Keratinocyte (primary cell): ENCODE measurements at regions not wholly inside any gene's neighbourhood (a gene's known extent, or its start where the extent isn't known, plus 50 kb on each side); places are given as distances from the start of the nearest gene placed in this dataset.

Experiments used
- DNase-seq: peaks from one replicate; pipeline ENCODE4 v3.0.0-alpha.2; 2011; ENCODE audit warnings: low read depth, missing footprints, low spot score
- FAIRE-seq: peaks from 2 replicates; lab custom pipeline; 2011; peaks lifted over from hg19 to GRCh38; lab: Jason Lieb, UNC
- H2AFZ ChIP-seq: 2 replicates; pipeline ENCODE4 v1.6.0; 2012; ENCODE audit warnings: low read length, control low read depth, inconsistent platforms; ENCODE audit not compliant: control insufficient read depth
- H3K27ac ChIP-seq: 2 replicates; pipeline ENCODE4 v1.5.1; 2011; ENCODE audit warnings: low read length; ENCODE audit not compliant: control insufficient read depth, insufficient read depth
- H3K27me3 ChIP-seq: 3 replicates; pipeline ENCODE4 v1.6.0; 2011; ENCODE audit warnings: low read length; ENCODE audit not compliant: control insufficient read depth, insufficient read depth; ENCODE audit errors: extremely low read depth
- H3K36me3 ChIP-seq, 2 experiments: 2 replicates in 1 of 2; 3 replicates in 1 of 2; pipeline ENCODE4 v1.5.1; 2011; ENCODE audit warnings: low read length in 2 of 2, mild to moderate bottlenecking in 1 of 2; ENCODE audit not compliant: control insufficient read depth in 2 of 2, insufficient read depth in 2 of 2; ENCODE audit errors: extremely low read depth in 1 of 2
- H3K4me1 ChIP-seq: 3 replicates; pipeline ENCODE4 v1.5.1; 2011; ENCODE audit warnings: low read length; ENCODE audit not compliant: control insufficient read depth, insufficient read depth; ENCODE audit errors: extremely low read depth
- H3K4me2 ChIP-seq: 3 replicates; pipeline ENCODE4 v1.6.0; 2011; ENCODE audit warnings: low read depth, low read length; ENCODE audit not compliant: control insufficient read depth, insufficient read depth; ENCODE audit errors: extremely low read depth
- H3K4me3 ChIP-seq, 3 experiments: fragments of 200-600 bp in 1 of 3; sonication (generic) in 1 of 3; 2 replicates in 2 of 3; 3 replicates in 1 of 3; pipeline ENCODE4 v1.5.1; 2011 to 2016; ENCODE audit warnings: low read length in 3 of 3, mild to moderate bottlenecking in 3 of 3, control low read depth in 2 of 3, inconsistent platforms in 1 of 3, low read depth in 1 of 3, mixed read lengths in 1 of 3, mixed run types in 1 of 3, moderate library complexity in 1 of 3; ENCODE audit not compliant: control insufficient read depth in 2 of 3, insufficient read depth in 2 of 3; ENCODE audit errors: extremely low read depth in 1 of 3
- H3K79me2 ChIP-seq: 2 replicates; pipeline ENCODE4 v1.6.0; 2012; ENCODE audit warnings: low read length; ENCODE audit not compliant: control insufficient read depth, insufficient read depth
- H3K9ac ChIP-seq: 3 replicates; pipeline ENCODE4 v1.6.0; 2011; ENCODE audit warnings: low read length; ENCODE audit not compliant: control insufficient read depth, insufficient read depth; ENCODE audit errors: extremely low read depth
- H3K9me1 ChIP-seq: 3 replicates; pipeline ENCODE4 v1.6.0; 2011; ENCODE audit warnings: low read length; ENCODE audit not compliant: control insufficient read depth, insufficient read depth; ENCODE audit errors: extremely low read depth
- H3K9me3 ChIP-seq: 2 replicates; pipeline ENCODE4 v1.5.1; 2012; ENCODE audit warnings: low read depth, low read length; ENCODE audit not compliant: control insufficient read depth
- H4K20me1 ChIP-seq: 3 replicates; pipeline ENCODE4 v1.6.0; 2011; ENCODE audit warnings: low read length; ENCODE audit not compliant: control insufficient read depth, insufficient read depth; ENCODE audit errors: extremely low read depth
- CTCF ChIP-seq, 3 experiments: IDR thresholded peaks in 1 of 3; conservative IDR thresholded peaks in 1 of 3; optimal IDR thresholded peaks in 1 of 3; 2 replicates in 2 of 3; 3 replicates in 1 of 3; pipeline versions ENCODE3 to v1.5.1; 2011; ENCODE audit warnings: low read length in 3 of 3, mild to moderate bottlenecking in 3 of 3, moderate library complexity in 2 of 3, control low read depth in 1 of 3, inconsistent platforms in 1 of 3; ENCODE audit not compliant: insufficient read depth in 2 of 3; ENCODE audit errors: extremely low read depth in 1 of 3
- EZH2 ChIP-seq: IDR thresholded peaks from one replicate; pipeline ENCODE4 v1.6.1; 2012; ENCODE audit warnings: inconsistent platforms, mild to moderate bottlenecking, low read length, moderate library complexity
- dilution Hi-C: fragments of 300-500 bp; cut with MboI; formaldehyde crosslinking; loops from one replicate; pipeline ENCODE4 v1.7.0; 2020; ENCODE audit warnings: low sequenced_read_pairs; ENCODE audit not compliant: extremely low pct_ligation_motif_present

GRCh38 chr2:228654707-228655106 is 473.2 kb upstream of the SPHKAP start:
- no peak for FAIRE-seq
- Histone ChIP-seq H3K9me1 (no peaks in the 10 kb centered on the region), H4K20me1 (no peaks in the 10 kb centered on the region), H3K36me3 (no peaks in the 10 kb centered on the region), H3K9ac (no peak overlapping the region), H3K79me2 (no peaks in the 10 kb centered on the region), H3K9me3 (no peaks in the 10 kb centered on the region), H3K4me1 (no peaks in the 10 kb centered on the region), H3K4me3 (no peak overlapping the region), H2AFZ (no peak overlapping the region), H3K4me2 (no peak overlapping the region), H3K27ac (no peak overlapping the region), H3K27me3 (no peaks in the 10 kb centered on the region)
- no peak for DNase-seq
- dilution Hi-C loops: no loop called here
- TF ChIP-seq EZH2 (no peak), CTCF (optimal IDR thresholded peaks at IDR 0.05 in 1 of 3, IDR thresholded peaks at IDR 0.05 in 1 of 3, conservative IDR thresholded peaks at IDR 0.05 in 1 of 3; ENCODE audit: extremely low read depth in 1 of 3, insufficient read depth in 2 of 3, low read length in 3 of 3) (no peak)

GRCh38 chr2:228653884-228654283 is 472.4 kb upstream of the SPHKAP start:
- H3K79me2 ChIP-seq: no peaks in the 10 kb centered on the region
- H3K9ac ChIP-seq: no peak overlapping the region
- no peaks in the 10 kb centered on the region for H3K27me3 ChIP-seq
- no peaks in the 10 kb centered on the region for H3K36me3 ChIP-seq
- H3K4me2 ChIP-seq: no peak overlapping the region
- H3K9me1 ChIP-seq: no peaks in the 10 kb centered on the region
- DNase-seq: no peak
- H3K9me3 ChIP-seq: no peaks in the 10 kb centered on the region
- no peaks in the 10 kb centered on the region for H3K4me1 ChIP-seq
- no peak for FAIRE-seq
- no peak overlapping the region for H3K4me3 ChIP-seq
- dilution Hi-C loops: no loop called here
- no peak overlapping the region for H2AFZ ChIP-seq
- H3K27ac ChIP-seq: no peak overlapping the region
- TF ChIP-seq CTCF (optimal IDR thresholded peaks at IDR 0.05 in 1 of 3, IDR thresholded peaks at IDR 0.05 in 1 of 3, conservative IDR thresholded peaks at IDR 0.05 in 1 of 3; ENCODE audit: extremely low read depth in 1 of 3, insufficient read depth in 2 of 3, low read length in 3 of 3) (no peak), EZH2 (no peak)
- no peaks in the 10 kb centered on the region for H4K20me1 ChIP-seq
